MG63 (cell line): ENCODE measurements at regions not wholly inside any gene's neighbourhood (a gene's known extent, or its start where the extent isn't known, plus 50 kb on each side); places are given as distances from the start of the nearest gene placed in this dataset.

Experiments used
- DNase-seq: peaks from one replicate; pipeline ENCODE4 v3.0.0-alpha.2; 2020
- H3K27me3 ChIP-seq: fragments of 250-450 bp; sonication (Bioruptor Pico); 2 replicates; pipeline ENCODE4 v1.5.1; 2020; ENCODE audit warnings: mild to moderate bottlenecking, moderate library complexity
- H3K36me3 ChIP-seq: fragments of 250-450 bp; sonication (Bioruptor Pico); 2 replicates; pipeline ENCODE4 v1.5.1; 2020; ENCODE audit warnings: mild to moderate bottlenecking, moderate library complexity
- H3K4me3 ChIP-seq: fragments of 250-450 bp; sonication (Bioruptor Pico); 2 replicates; pipeline ENCODE4 v1.5.1; 2020; ENCODE audit warnings: mild to moderate bottlenecking, moderate library complexity
- H3K9me3 ChIP-seq: fragments of 250-450 bp; sonication (Bioruptor Pico); 2 replicates; pipeline ENCODE4 v1.5.1; 2020; ENCODE audit warnings: mild to moderate bottlenecking, moderate library complexity

- no peaks in the 10 kb centered on the region for H3K36me3 ChIP-seq
- no peaks in the 10 kb centered on the region for H3K27me3 ChIP-seq
- H3K9me3 ChIP-seq = no peaks in the 10 kb centered on the region
- no peak for DNase-seq
- H3K4me3 ChIP-seq = no peak overlapping the region
These were observed 476.9 kb upstream of the SYT1 start for GRCh38 chr12:78387721-78388120.

- Histone ChIP-seq H3K27me3 (no peaks in the 10 kb centered on the region), H3K4me3 (no peak overlapping the region), H3K9me3 (no peaks in the 10 kb centered on the region), H3K36me3 (no peaks in the 10 kb centered on the region)
- no peak for DNase-seq
These were observed 476.1 kb upstream of the SYT1 start for GRCh38 chr12:78388461-78388860.

- no peak overlapping the region for H3K4me3 ChIP-seq
- H3K27me3 ChIP-seq = no peaks in the 10 kb centered on the region
These were observed 473.7 kb upstream of the SYT1 start for GRCh38 chr12:78390920-78391319.

GRCh38 chr12:78392918-78393317, 471.7 kb upstream of the SYT1 start:
- no peaks in the 10 kb centered on the region for H3K9me3 ChIP-seq
- no peak for DNase-seq
- H3K4me3 ChIP-seq = no peak overlapping the region
- no peaks in the 10 kb centered on the region for H3K36me3 ChIP-seq
- H3K27me3 ChIP-seq = no peaks in the 10 kb centered on the region

More at GRCh38 chr12:78390920-78391319, 473.7 kb upstream of the SYT1 start:
- Histone ChIP-seq H3K9me3 (no peaks in the 10 kb centered on the region), H3K36me3 (no peaks in the 10 kb centered on the region)
- DNase-seq = no peak

- Histone ChIP-seq H3K9me3 (no peaks in the 10 kb centered on the region), H3K4me3 (no peak overlapping the region), H3K27me3 (no peaks in the 10 kb centered on the region), H3K36me3 (no peaks in the 10 kb centered on the region)
- DNase-seq = no peak
These were observed 468.6 kb upstream of the SYT1 start for GRCh38 chr12:78395961-78396360.

GRCh38 chr12:78396538-78396937, 468.0 kb upstream of the SYT1 start:
- H3K4me3 ChIP-seq = no peak overlapping the region
- H3K27me3 ChIP-seq = no peaks in the 10 kb centered on the region
- H3K36me3 ChIP-seq = no peaks in the 10 kb centered on the region
- no peak for DNase-seq
- no peaks in the 10 kb centered on the region for H3K9me3 ChIP-seq

- DNase-seq = no peak
- Histone ChIP-seq H3K4me3 (no peak overlapping the region), H3K36me3 (no peaks in the 10 kb centered on the region), H3K27me3 (no peaks in the 10 kb centered on the region), H3K9me3 (no peaks in the 10 kb centered on the region)
These were observed 465.8 kb upstream of the SYT1 start for GRCh38 chr12:78398750-78399149.

- no peaks in the 10 kb centered on the region for H3K36me3 ChIP-seq
- no peak for DNase-seq
- no peak overlapping the region for H3K4me3 ChIP-seq
- H3K27me3 ChIP-seq = no peaks in the 10 kb centered on the region
- H3K9me3 ChIP-seq = no peaks in the 10 kb centered on the region
These were observed 462.0 kb upstream of the SYT1 start for GRCh38 chr12:78402366-78403134.

- no peaks in the 10 kb centered on the region for H3K36me3 ChIP-seq
- H3K27me3 ChIP-seq = no peaks in the 10 kb centered on the region
- DNase-seq = peak; percentile 18
- no peaks in the 10 kb centered on the region for H3K9me3 ChIP-seq
- no peak overlapping the region for H3K4me3 ChIP-seq
These were observed 461.4 kb upstream of the SYT1 start for GRCh38 chr12:78403136-78403535.

GRCh38 chr12:78403681-78404080, 460.9 kb upstream of the SYT1 start:
- DNase-seq = no peak
- H3K36me3 ChIP-seq = no peaks in the 10 kb centered on the region
- H3K27me3 ChIP-seq = no peaks in the 10 kb centered on the region

GRCh38 chr12:78406213-78406612, 458.4 kb upstream of the SYT1 start:
- Histone ChIP-seq H3K9me3 (no peaks in the 10 kb centered on the region), H3K4me3 (no peak overlapping the region), H3K36me3 (no peaks in the 10 kb centered on the region), H3K27me3 (no peaks in the 10 kb centered on the region)
- no peak for DNase-seq

More at GRCh38 chr12:78403681-78404080, 460.9 kb upstream of the SYT1 start:
- no peaks in the 10 kb centered on the region for H3K9me3 ChIP-seq
- H3K4me3 ChIP-seq = no peak overlapping the region

- Histone ChIP-seq H3K4me3 (no peak overlapping the region), H3K36me3 (no peaks in the 10 kb centered on the region), H3K9me3 (no peaks in the 10 kb centered on the region), H3K27me3 (no peaks in the 10 kb centered on the region)
- DNase-seq = no peak
These were observed 457.7 kb upstream of the SYT1 start for GRCh38 chr12:78406828-78407227.

GRCh38 chr12:78407722-78408121, 456.9 kb upstream of the SYT1 start:
- no peaks in the 10 kb centered on the region for H3K9me3 ChIP-seq
- DNase-seq = no peak
- H3K36me3 ChIP-seq = no peaks in the 10 kb centered on the region
- H3K4me3 ChIP-seq = no peak overlapping the region
- H3K27me3 ChIP-seq = no peaks in the 10 kb centered on the region

GRCh38 chr12:78414071-78414470, 450.5 kb upstream of the SYT1 start:
- Histone ChIP-seq H3K27me3 (no peaks in the 10 kb centered on the region), H3K4me3 (no peak overlapping the region), H3K9me3 (no peaks in the 10 kb centered on the region), H3K36me3 (no peaks in the 10 kb centered on the region)
- DNase-seq = no peak

- H3K9me3 ChIP-seq = no peaks in the 10 kb centered on the region
- no peaks in the 10 kb centered on the region for H3K27me3 ChIP-seq
- no peaks in the 10 kb centered on the region for H3K36me3 ChIP-seq
- DNase-seq = no peak
- no peak overlapping the region for H3K4me3 ChIP-seq
These were observed 445.7 kb upstream of the SYT1 start for GRCh38 chr12:78418919-78419318.

GRCh38 chr12:78419513-78419912, 445.1 kb upstream of the SYT1 start:
- no peak overlapping the region for H3K4me3 ChIP-seq
- no peaks in the 10 kb centered on the region for H3K9me3 ChIP-seq
- no peaks in the 10 kb centered on the region for H3K27me3 ChIP-seq
- no peak for DNase-seq
- H3K36me3 ChIP-seq = no peaks in the 10 kb centered on the region

- Histone ChIP-seq H3K4me3 (no peak overlapping the region), H3K9me3 (no peaks in the 10 kb centered on the region), H3K27me3 (no peaks in the 10 kb centered on the region), H3K36me3 (no peaks in the 10 kb centered on the region)
- no peak for DNase-seq
These were observed 443.6 kb upstream of the SYT1 start for GRCh38 chr12:78420991-78421390.

- no peak overlapping the region for H3K4me3 ChIP-seq
- H3K9me3 ChIP-seq = no peaks in the 10 kb centered on the region
- H3K36me3 ChIP-seq = no peaks in the 10 kb centered on the region
- H3K27me3 ChIP-seq = no peaks in the 10 kb centered on the region
- no peak for DNase-seq
These were observed 434.0 kb upstream of the SYT1 start for GRCh38 chr12:78430551-78430950.
